ENCODE measurements at regions not wholly inside any gene's neighbourhood (a gene's known extent, or its start where the extent isn't known, plus 50 kb on each side); places are given as distances from the start of the nearest gene placed in this dataset.

DNA sequence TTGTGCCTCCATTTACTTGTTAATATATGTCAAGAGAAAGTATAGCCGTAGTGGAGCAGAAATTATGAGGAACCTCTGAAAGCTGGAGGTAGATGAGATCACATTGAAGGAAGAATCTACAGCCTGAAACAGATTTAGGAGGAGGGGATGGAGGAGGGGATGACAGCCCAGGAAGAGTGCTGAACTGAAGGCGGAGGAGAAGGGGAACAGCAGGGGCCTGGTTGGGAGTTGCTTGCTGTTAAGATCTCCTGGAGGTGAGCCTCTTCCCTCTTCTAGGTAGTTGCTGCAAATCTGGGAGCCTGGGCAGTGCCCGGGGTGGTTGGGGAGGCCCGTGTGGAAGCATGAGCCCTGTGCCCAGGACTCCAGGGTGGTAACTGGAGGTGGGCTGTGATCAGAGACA is 111.8 kb upstream of the SEMA6A start:
- DNase-seq (ENCODE audit: low spot score): no peak

GRCh38 chr5:116685931-116686330 is 111.3 kb upstream of the SEMA6A start:
- DNase-seq (ENCODE audit: low spot score): no peak

GRCh38 chr5:116685069-116685468 is 110.4 kb upstream of the SEMA6A start:
- DNase-seq (ENCODE audit: low spot score): no peak

GRCh38 chr5:116681334-116682013 is 106.9 kb upstream of the SEMA6A start:
- DNase-seq (ENCODE audit: low spot score): no peak

DNA sequence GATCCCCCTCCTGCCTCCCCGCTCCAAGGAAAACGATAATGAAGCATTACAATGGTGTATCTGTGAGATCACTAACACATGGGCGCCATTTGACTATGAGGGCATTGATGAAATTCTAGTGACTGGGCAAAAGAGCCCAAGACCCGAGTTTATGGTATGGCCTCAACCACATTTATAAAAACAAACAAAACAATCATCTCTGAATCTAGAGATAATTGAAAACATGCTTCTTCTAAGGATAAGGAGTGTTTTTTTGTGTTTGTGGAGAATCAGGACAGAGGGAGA is 100.9 kb upstream of the SEMA6A start:
- no peak for DNase-seq (ENCODE audit: low spot score)

DNA sequence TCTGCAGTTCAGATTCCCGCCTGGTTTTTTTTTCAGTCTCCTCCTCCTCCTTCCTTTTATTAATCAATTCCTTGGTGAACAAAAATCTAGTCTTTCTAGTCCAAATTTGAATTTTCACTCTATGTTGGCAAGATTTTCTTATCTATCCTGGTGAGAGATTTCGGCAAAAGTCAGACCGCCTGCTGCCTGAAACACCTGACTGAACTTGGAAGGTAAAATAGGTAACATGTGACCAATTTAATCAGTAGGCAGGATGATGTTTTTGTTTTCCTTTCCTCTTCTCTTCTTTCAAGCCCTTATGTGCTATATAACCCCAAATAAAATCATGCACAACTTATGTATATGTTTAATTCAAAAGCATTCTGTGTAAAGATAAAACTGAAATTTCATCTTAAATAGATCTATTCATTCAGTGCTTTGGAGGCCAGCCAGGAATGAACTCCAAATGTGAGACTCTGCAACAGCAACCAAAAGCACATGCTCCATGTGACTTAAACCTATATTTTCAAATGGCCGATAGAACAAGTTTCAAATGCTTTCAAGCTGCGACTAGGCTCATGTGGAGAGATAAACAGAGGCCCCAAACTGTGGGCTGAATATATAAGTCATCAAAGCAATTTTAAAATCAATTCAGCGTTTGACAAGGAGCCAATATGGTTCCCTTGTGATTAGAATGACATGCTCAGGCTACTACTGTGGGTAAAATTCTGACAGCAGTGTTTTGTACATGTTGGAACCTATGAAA is 100.4 kb upstream of the SEMA6A start:
- DNase-seq (ENCODE audit: low spot score): no peak

DNA sequence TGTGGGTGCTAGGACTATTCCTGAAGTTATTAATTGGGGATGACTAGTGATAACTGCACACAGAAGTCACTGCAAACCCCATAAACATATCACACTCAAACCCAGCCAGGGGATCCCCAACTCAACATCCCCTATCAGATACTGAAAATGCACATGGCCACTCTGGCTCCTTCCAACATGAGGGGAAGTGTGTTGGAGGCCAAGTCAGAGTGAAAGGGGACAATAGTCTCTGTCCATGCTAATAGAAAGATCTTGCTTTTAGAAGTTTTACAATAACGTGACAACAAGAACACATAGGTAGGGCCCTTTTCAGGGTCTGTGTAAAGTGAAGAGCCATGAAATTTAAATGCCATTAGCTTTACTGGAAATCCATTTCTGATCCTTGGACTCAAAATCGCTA is 98.8 kb upstream of the SEMA6A start:
- no peak for DNase-seq (ENCODE audit: low spot score)

- DNase-seq (ENCODE audit: low spot score): no peak
These were observed 97.6 kb upstream of the SEMA6A start for GRCh38 chr5:116672203-116672602.

- no peak for DNase-seq (ENCODE audit: low spot score)
These were observed 96.7 kb upstream of the SEMA6A start for GRCh38 chr5:116671211-116671736.

- no peak for DNase-seq (ENCODE audit: low spot score)
These were observed 94.8 kb upstream of the SEMA6A start for GRCh38 chr5:116669261-116670031.

DNA sequence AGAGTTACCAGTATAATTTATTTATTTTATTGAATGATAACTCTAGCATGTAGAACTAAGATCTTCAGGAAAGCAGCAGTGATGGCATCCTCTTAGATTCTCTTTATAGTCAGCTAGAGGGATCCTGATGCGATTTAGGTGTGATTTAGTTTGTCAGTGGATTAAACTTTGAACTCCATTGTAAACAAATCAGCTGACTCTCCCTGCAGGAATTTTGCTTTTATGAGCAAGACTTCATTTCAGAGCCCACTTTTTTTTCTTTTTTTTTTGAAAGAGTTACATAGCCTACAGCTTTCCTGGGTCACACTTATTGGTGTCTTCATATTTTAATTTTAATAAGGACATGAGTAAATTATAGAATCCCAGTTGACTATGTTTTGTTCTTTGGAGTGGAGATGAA is 93.8 kb upstream of the SEMA6A start:
- no peak for DNase-seq (ENCODE audit: low spot score)

GRCh38 chr5:116666901-116667300 is 92.3 kb upstream of the SEMA6A start:
- DNase-seq (ENCODE audit: low spot score): no peak

DNA sequence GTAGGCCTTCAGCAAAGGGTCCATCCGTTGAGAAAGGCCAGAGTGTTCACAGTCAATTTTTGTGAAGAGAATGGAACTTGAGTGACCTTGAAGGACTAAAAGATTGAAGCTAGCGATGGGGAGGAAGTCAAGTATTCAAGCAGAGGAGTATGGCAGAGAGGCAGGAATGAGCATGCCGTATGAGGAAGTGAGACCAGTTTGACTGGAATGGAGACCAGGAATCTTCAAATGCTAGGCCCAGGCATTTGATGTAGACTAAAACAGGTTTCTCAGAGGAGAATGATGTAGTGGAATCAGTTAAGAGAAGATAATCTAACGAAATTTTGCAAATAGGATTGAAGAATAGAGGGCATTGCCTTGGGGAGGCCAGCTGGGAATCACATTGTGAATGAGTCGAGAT is 90.4 kb upstream of the SEMA6A start:
- DNase-seq (ENCODE audit: low spot score): no peak

- no peak for DNase-seq (ENCODE audit: low spot score)
These were observed 88.5 kb upstream of the SEMA6A start for GRCh38 chr5:116663081-116663480.

GRCh38 chr5:116661419-116661818 is 86.8 kb upstream of the SEMA6A start:
- no peak for DNase-seq (ENCODE audit: low spot score)

DNA sequence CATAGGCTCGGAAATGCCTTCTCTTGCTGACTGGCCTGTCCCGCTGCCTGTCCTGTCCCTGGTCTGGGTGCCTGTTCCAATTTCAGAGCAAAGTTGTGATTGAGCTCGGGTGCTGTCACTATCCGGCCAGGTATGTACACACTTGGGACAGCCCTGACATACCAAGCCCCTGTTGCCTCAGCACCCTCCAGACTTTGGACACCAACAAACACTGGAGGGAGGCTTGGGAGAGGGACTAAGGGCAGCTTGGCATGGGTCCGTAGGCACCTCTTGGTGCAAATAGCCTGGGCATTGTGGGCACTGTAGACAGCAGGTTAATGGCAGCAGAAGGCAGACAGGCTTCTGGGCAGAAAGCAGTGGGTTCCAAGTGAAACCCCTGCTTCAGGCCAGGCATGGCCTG is 86.3 kb upstream of the SEMA6A start:
- no peak for DNase-seq (ENCODE audit: low spot score)

- DNase-seq (ENCODE audit: low spot score): no peak
These were observed 84.2 kb upstream of the SEMA6A start for GRCh38 chr5:116658830-116659229.

GRCh38 chr5:116658141-116658540 is 83.5 kb upstream of the SEMA6A start:
- DNase-seq (ENCODE audit: low spot score): no peak

- DNase-seq (ENCODE audit: low spot score): no peak
These were observed 80.8 kb upstream of the SEMA6A start for GRCh38 chr5:116655431-116655830.

DNA sequence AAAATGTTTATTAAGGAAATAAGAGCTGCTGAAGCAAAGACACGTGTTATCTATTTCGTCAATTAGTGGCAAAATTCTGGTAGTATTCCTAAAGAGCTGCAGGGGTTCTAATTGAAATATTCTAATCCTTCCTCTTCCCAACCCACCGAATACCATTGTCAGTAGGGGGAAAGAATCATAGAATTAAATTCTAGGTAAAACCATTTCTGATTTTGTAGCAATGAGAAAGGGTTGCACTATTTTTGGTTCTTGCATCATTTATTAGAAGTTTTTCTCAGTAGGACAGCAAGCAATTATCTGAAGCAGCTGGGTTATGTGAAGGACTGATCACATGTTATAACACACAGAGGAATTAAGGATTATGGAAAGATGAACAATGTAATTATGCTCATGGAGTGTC is 80.3 kb upstream of the SEMA6A start:
- no peak for DNase-seq (ENCODE audit: low spot score)

DNA sequence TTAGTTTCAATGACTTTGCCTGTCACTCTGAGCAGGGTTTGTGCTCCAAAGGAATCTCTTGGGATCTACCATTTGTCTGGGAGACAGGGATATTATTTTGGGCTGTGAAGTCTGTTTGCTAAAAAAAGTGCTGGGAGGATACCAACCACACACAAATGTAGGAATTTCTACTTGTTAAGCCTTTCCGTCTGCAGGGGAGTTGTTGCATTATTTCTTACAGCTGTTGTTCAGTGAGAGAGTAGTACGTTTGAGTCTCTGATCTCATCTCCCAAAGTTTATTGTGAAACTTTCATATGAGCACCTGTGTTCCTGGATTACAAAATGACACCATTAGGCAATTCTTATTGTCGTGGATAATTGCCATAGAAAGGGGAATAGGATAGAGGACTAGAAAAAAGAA is 78.3 kb upstream of the SEMA6A start:
- no peak for DNase-seq (ENCODE audit: low spot score)

GRCh38 chr5:116652196-116652729 is 77.6 kb upstream of the SEMA6A start:
- no peak for DNase-seq (ENCODE audit: low spot score)

DNA sequence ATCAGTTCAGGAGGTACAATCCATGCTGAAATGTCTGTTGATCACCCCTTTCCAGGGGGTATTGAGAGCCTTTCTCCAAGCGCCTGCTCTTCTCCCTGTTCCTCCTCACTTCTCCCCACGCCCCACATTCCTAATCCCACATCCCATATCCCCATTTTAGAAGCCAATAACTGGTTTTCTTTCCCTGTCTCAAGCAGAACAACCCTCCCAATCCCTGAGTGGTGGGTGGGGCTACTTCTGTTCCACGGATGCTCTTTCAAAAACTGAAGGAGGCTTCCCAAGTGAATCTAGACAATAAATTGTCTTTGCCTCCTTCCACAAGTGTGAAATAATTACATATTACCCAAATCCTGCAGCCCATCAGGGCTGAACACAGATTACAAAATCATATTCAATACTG is 77.0 kb upstream of the SEMA6A start:
- no peak for DNase-seq (ENCODE audit: low spot score)

Measured in RKO (cell line).